Endothelial cell of umbilical vein (primary cell): ENCODE measurements at regions not wholly inside any gene's neighbourhood (a gene's known extent, or its start where the extent isn't known, plus 50 kb on each side); places are given as distances from the start of the nearest gene placed in this dataset.
"Not testable (repeated sequence)": the region's sequence is repeated elsewhere in the genome, so short reads cannot be mapped to it uniquely, and the experiment has no call there.

ENCODE experiments used
- BruUV-seq: library from RNA; stranded (reverse); fragments of 400-500 nt; replicated peaks from 2 replicates; lab custom pipeline; 2021; lab: Mats Ljungman, UMichigan
- CTCF ChIA-PET: fragments of 300-600, 350-600 bp; sonication (Branson Sonifier 250); formaldehyde crosslinking; loops from one replicate; lab custom pipeline; 2021; ENCODE audit warnings: antibody characterized with exemption, inconsistent platforms; lab: Charles Lee
- POLR2A ChIA-PET: fragments of 300-600, 350-600 bp; sonication (Branson Sonifier 250); formaldehyde crosslinking; loops from one replicate; lab custom pipeline; 2021; ENCODE audit warnings: antibody characterized with exemption, inconsistent platforms; lab: Charles Lee
- DNase-seq: peaks from one replicate; pipeline ENCODE4 v3.0.0-alpha.2; 2011; ENCODE audit warnings: low read depth, low spot score
- FAIRE-seq: peaks from 2 replicates; lab custom pipeline; 2011; peaks lifted over from hg19 to GRCh38; lab: Jason Lieb, UNC
- H2AFZ ChIP-seq: 2 replicates; pipeline ENCODE4 v1.6.0; 2012; ENCODE audit warnings: low read depth, low read length, control low read depth, inconsistent platforms
- H3K27ac ChIP-seq: 2 replicates; pipeline ENCODE4 v1.5.1; 2011; ENCODE audit warnings: low read depth, mild to moderate bottlenecking, control low read depth, low read length, moderate library complexity; ENCODE audit not compliant: insufficient read depth
- H3K27me3 ChIP-seq, 2 experiments: 2 replicates each; pipeline versions ENCODE4 v1.6.0 to v1.6.1; 2011; ENCODE audit warnings: low read length in 2 of 2, mixed read lengths in 1 of 2; ENCODE audit not compliant: control insufficient read depth in 2 of 2, insufficient read depth in 2 of 2
- H3K36me3 ChIP-seq, 2 experiments: 2 replicates in 1 of 2; 3 replicates in 1 of 2; pipeline ENCODE4 v1.5.1; 2011; ENCODE audit warnings: low read length in 2 of 2, mild to moderate bottlenecking in 1 of 2, moderate library complexity in 1 of 2; ENCODE audit not compliant: control insufficient read depth in 2 of 2, insufficient read depth in 2 of 2; ENCODE audit errors: extremely low read depth in 1 of 2
- H3K4me1 ChIP-seq: 3 replicates; pipeline ENCODE4 v1.5.1; 2011; ENCODE audit warnings: mild to moderate bottlenecking, low read length; ENCODE audit not compliant: control insufficient read depth, insufficient read depth; ENCODE audit errors: extremely low read depth
- H3K4me2 ChIP-seq: 2 replicates; pipeline ENCODE4 v1.6.1; 2011; ENCODE audit warnings: low read length, control low read depth, mixed read lengths; ENCODE audit not compliant: insufficient read depth
- H3K4me3 ChIP-seq, 3 experiments: fragments of 200-600 bp in 1 of 3; sonication (generic), shearing (Covaris generic) in 1 of 3; replicated peaks in 1 of 3; 2 replicates each; pipeline ENCODE4 v1.5.1; 2011 to 2016; ENCODE audit warnings: control low read depth in 3 of 3, low read length in 3 of 3, mild to moderate bottlenecking in 2 of 3, inconsistent platforms in 1 of 3, low read depth in 1 of 3, moderate library complexity in 1 of 3; ENCODE audit not compliant: insufficient read depth in 1 of 3
- H3K79me2 ChIP-seq: 2 replicates; pipeline ENCODE4 v1.6.0; 2012; ENCODE audit warnings: low read length, inconsistent platforms; ENCODE audit not compliant: control insufficient read depth, insufficient read depth
- H3K9ac ChIP-seq: replicated peaks from 2 replicates; pipeline ENCODE3; 2011; ENCODE audit warnings: low read length, control low read depth; ENCODE audit not compliant: insufficient read depth; ENCODE audit errors: extremely low read depth
- H3K9me1 ChIP-seq: replicated peaks from 3 replicates; pipeline ENCODE4 v1.6.0; 2011; ENCODE audit warnings: mild to moderate bottlenecking, low read length; ENCODE audit not compliant: control insufficient read depth, insufficient read depth; ENCODE audit errors: extremely low read depth
- H3K9me3 ChIP-seq: replicated peaks from 2 replicates; pipeline ENCODE4 v1.5.1; 2012; ENCODE audit warnings: low read length, inconsistent platforms; ENCODE audit not compliant: control insufficient read depth, insufficient read depth
- H4K20me1 ChIP-seq: replicated peaks from 2 replicates; pipeline ENCODE3; 2011; ENCODE audit warnings: mild to moderate bottlenecking, low read length; ENCODE audit not compliant: control insufficient read depth, insufficient read depth; ENCODE audit errors: extremely low read depth
- GATA2 ChIP-seq: IDR thresholded peaks from 2 replicates; pipeline ENCODE4 v1.7.0; 2011; ENCODE audit warnings: low read depth, mild to moderate bottlenecking, moderate library complexity, mixed read lengths, low read length; ENCODE audit not compliant: insufficient read length, insufficient read depth
- JUN ChIP-seq: IDR thresholded peaks from 2 replicates; pipeline ENCODE4 v1.6.1; 2011; ENCODE audit warnings: borderline replicate concordance, low read depth; ENCODE audit not compliant: insufficient read length, insufficient read depth
- MYC ChIP-seq: IDR thresholded peaks from one replicate; pipeline ENCODE4 v1.6.1; 2011; ENCODE audit warnings: mild to moderate bottlenecking, low read depth, low read length
- dilution Hi-C: fragments of 300-500 bp; cut with MboI; formaldehyde crosslinking; loops from one replicate; pipeline ENCODE4 v1.15.0; 2019; ENCODE audit warnings: low sequenced_read_pairs; ENCODE audit not compliant: extremely low pct_ligation_motif_present
- intact Hi-C: fragments of 100-400 bp; cut with micrococcal nuclease; formaldehyde crosslinking; loops from one replicate; pipeline ENCODE4 v1.10.0; 2022
- TF ChIP-seq, protein P1 (sequence below), 2 donors: IDR thresholded peaks; 1 replicate in 1 of 2; 2 replicates in 1 of 2; pipeline ENCODE4 v1.5.1; 2011; ENCODE audit warnings: low read length in 2 of 2, mild to moderate bottlenecking in 2 of 2, moderate library complexity in 2 of 2, control low read depth in 1 of 2, inconsistent platforms in 1 of 2, low read depth in 1 of 2; ENCODE audit not compliant: insufficient read depth in 1 of 2; ENCODE audit errors: extremely low read depth in 1 of 2
- TF ChIP-seq, protein P2 (sequence below): IDR thresholded peaks from 2 replicates; pipeline ENCODE4 v1.6.1; 2011; ENCODE audit not compliant: insufficient read depth, insufficient read length

DNA sequence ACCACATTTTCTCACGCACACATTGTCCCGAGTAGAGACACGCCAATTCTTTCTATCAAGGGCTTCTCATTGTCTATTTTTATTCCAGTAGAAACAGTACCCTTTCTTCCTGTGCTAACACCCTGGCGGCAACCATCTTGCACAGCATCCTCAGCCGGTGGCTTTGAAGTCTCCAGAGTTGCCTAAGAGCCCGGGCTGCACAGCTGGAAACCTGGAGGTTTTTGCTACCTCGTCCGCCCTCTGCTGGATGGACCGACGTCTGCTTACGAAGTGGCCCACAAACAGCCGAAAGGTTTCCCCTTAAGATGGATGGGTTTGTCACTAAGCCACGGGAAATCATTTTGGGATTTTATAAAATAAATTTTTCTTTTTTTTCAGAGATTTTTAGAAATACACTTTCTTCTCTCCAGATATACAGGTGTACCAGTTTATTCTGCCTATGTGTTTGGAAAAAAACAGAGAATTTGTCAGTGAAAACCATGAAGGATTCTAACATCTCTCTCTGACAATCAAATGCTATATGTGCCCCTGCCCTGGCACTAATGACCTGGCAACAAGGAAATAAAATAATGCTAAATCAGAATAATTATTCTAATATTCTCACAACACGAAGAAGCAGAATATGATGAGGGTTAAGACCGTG, 81.8 kb upstream of the FAM204A start:
- H3K9ac ChIP-seq, result no peak overlapping the region
- FAIRE-seq (peak; percentile 62), DNase-seq (peak; percentile 75)
- BruUV-seq, result no TSS peak
- POLR2A ChIA-PET, result no interaction called here
- H3K27ac ChIP-seq, result no peak overlapping the region
- no peaks in the 10 kb centered on the region for H4K20me1 ChIP-seq
- no peaks in the 10 kb centered on the region for H3K27me3 ChIP-seq
- CTCF ChIA-PET, result interaction anchor here (0.5 to 4.1 kb wide), 16 partner anchors 9 to 1207 kb away, joined by 3 to 59 read pairs (median 4); no protein-coding TSS in a partner anchor
- no peak overlapping the region for H3K4me2 ChIP-seq
- TF ChIP-seq, protein P1, sequence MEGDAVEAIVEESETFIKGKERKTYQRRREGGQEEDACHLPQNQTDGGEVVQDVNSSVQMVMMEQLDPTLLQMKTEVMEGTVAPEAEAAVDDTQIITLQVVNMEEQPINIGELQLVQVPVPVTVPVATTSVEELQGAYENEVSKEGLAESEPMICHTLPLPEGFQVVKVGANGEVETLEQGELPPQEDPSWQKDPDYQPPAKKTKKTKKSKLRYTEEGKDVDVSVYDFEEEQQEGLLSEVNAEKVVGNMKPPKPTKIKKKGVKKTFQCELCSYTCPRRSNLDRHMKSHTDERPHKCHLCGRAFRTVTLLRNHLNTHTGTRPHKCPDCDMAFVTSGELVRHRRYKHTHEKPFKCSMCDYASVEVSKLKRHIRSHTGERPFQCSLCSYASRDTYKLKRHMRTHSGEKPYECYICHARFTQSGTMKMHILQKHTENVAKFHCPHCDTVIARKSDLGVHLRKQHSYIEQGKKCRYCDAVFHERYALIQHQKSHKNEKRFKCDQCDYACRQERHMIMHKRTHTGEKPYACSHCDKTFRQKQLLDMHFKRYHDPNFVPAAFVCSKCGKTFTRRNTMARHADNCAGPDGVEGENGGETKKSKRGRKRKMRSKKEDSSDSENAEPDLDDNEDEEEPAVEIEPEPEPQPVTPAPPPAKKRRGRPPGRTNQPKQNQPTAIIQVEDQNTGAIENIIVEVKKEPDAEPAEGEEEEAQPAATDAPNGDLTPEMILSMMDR (IDR thresholded peaks at IDR 0.05; ENCODE audit: extremely low read depth in 1 of 2, insufficient read depth in 1 of 2, low read depth in 1 of 2, low read length in 2 of 2), result peak; percentile 62 to 78
- no peak for TF ChIP-seq MYC
- dilution Hi-C loops, result no loop called here
- H3K79me2 ChIP-seq, result no peaks in the 10 kb centered on the region
- no peak overlapping the region for H2AFZ ChIP-seq
- no peak overlapping the region for H3K4me3 ChIP-seq
- no peaks in the 10 kb centered on the region for H3K9me1 ChIP-seq
- H3K4me1 ChIP-seq, result no peaks in the 10 kb centered on the region
- no peaks in the 10 kb centered on the region for H3K36me3 ChIP-seq
- intact Hi-C loops, result loop anchor here (1.0 to 5.0 kb wide), 4 partner anchors 82 to 928 kb away; partner anchors contain the start of gene FAM204A
- H3K9me3 ChIP-seq, result no peaks in the 10 kb centered on the region

- intact Hi-C loops, result loop anchor here (5.0 kb wide), 1 partner anchor 80 kb away; the partner anchor contains the start of gene FAM204A
- FAIRE-seq, result no peak
- H3K9me1 ChIP-seq, result no peaks in the 10 kb centered on the region
- H3K27me3 ChIP-seq, result no peaks in the 10 kb centered on the region
- no peaks in the 10 kb centered on the region for H4K20me1 ChIP-seq
- H3K4me2 ChIP-seq, result no peak overlapping the region
- POLR2A ChIA-PET, result no interaction called here
- no peak overlapping the region for H3K27ac ChIP-seq
- CTCF ChIA-PET, result interaction anchor here (2.0 to 4.1 kb wide), 2 partner anchors 885 to 925 kb away, joined by 12 to 59 read pairs; no protein-coding TSS in a partner anchor
- dilution Hi-C loops, result no loop called here
- no peak overlapping the region for H3K4me3 ChIP-seq
- TF ChIP-seq, protein P2, sequence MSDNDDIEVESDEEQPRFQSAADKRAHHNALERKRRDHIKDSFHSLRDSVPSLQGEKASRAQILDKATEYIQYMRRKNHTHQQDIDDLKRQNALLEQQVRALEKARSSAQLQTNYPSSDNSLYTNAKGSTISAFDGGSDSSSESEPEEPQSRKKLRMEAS, result no peak
- no peak for TF ChIP-seq GATA2
- TF ChIP-seq JUN, result no peak
- no peak for TF ChIP-seq MYC
- no peaks in the 10 kb centered on the region for H3K79me2 ChIP-seq
- no peak overlapping the region for H2AFZ ChIP-seq
- no peaks in the 10 kb centered on the region for H3K9me3 ChIP-seq
- no TSS peak for BruUV-seq
- no peak for DNase-seq
- no peaks in the 10 kb centered on the region for H3K36me3 ChIP-seq
- no peak overlapping the region for H3K9ac ChIP-seq
- H3K4me1 ChIP-seq, result no peaks in the 10 kb centered on the region
Measured at GRCh38 chr10:118422241-118422640, 80.1 kb upstream of the FAM204A start.

DNA sequence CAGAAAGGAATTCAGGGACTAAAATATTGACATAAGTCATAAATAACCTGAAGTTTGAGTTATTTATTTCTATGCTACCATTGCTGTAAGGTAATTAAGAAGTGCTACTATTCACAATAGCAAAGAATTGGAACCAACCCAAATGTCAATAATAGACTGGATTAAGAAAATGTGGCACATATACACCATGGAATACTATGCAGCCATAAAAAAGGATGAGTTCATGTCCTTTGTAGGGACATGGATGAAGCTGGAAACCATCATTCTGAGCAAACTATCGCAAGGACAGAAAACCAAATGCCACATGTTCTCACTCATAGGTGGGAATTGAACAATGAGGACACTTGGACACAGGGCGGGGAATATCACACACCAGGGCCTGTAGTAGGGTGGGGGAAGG, 77.9 kb upstream of the FAM204A start:
- intact Hi-C loops, result loop anchor here (5.0 kb wide), 1 partner anchor 78 kb away; the partner anchor contains the start of gene FAM204A
- CTCF ChIA-PET, DNase-seq, H2AFZ ChIP-seq, H3K4me1 ChIP-seq, BruUV-seq, H3K27me3 ChIP-seq, FAIRE-seq, H3K9ac ChIP-seq, H3K9me1 ChIP-seq, H3K27ac ChIP-seq, H3K4me3 ChIP-seq, H3K4me2 ChIP-seq, H3K36me3 ChIP-seq, H4K20me1 ChIP-seq, POLR2A ChIA-PET, H3K79me2 ChIP-seq, H3K9me3 ChIP-seq, dilution Hi-C loops: not testable (repeated sequence)
